ENCODE measurements at regions not wholly inside any gene's neighbourhood (a gene's known extent, or its start where the extent isn't known, plus 50 kb on each side); places are given as distances from the start of the nearest gene placed in this dataset.

GRCh38 chrX:20863649-20864048 lies 510.6 kb upstream of the CNKSR2 start:
- no peak for DNase-seq (ENCODE audit: low read depth in 2 of 2)

DNA sequence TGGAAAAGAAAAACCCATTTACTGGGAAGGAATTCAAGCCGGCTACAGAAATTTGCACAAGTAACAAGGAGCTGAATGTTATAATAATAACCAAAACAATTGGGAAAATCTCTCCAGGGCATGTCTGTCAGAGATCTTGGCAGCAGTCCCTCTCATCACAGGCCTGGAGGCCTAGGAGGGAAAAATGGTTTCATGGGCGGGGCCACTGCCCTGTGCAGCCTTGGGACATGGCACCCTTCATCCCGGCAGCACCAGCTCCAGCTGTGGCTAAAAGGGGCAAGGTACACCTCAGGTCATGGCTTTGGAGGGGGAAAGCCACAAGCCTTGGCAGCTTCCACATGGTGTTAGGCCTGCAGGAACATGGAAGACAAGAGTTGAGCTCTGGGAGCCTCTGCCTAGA lies 513.1 kb upstream of the CNKSR2 start:
- DNase-seq (ENCODE audit: low read depth in 2 of 2) = no peak

DNA sequence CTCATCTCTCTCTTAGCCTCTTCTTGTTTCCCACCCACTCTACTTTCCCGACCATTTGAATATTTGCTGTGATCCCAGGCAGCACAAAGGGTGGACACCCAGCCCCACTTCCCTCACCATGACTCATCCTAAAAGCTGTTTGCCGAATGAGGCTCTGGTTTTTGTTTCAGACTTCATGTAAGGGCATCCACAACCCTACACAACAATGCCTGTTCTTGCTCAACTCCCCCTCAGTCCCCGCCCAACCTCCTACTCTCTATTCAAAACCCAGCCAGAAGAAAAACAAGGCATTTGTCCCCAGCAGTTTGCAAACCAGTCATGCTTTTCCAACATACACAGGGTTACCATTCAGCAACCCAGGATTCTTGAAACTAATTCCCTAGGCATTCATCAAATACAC lies 516.5 kb upstream of the CNKSR2 start:
- no peak for DNase-seq (ENCODE audit: low read depth in 2 of 2)

- DNase-seq (ENCODE audit: low read depth in 2 of 2) = no peak
Observed at GRCh38 chrX:20838477-20838876, 535.7 kb upstream of the CNKSR2 start.

- no peak for DNase-seq (ENCODE audit: low read depth in 2 of 2)
Observed at GRCh38 chrX:20829665-20830491, 544.3 kb upstream of the CNKSR2 start.

DNA sequence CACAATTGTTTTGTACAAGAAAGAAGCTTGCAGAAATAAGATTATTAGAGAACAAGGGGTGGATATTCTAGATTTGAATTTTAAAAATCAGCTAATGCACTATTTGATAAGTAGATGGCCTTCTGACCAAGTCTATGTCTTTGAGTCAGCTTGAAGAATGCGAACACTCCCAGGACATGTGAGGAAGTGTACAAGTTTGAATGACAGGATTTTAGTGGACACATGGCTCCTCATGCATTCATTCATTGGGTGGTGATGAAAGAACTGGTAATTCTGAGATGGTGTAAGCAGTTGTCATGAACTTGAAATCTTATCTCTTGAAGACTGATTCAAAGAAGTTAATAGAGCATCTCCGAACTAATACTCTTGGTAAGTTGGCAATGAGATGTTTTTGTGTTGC lies 548.2 kb upstream of the CNKSR2 start:
- DNase-seq (ENCODE audit: low read depth in 2 of 2) = no peak

DNA sequence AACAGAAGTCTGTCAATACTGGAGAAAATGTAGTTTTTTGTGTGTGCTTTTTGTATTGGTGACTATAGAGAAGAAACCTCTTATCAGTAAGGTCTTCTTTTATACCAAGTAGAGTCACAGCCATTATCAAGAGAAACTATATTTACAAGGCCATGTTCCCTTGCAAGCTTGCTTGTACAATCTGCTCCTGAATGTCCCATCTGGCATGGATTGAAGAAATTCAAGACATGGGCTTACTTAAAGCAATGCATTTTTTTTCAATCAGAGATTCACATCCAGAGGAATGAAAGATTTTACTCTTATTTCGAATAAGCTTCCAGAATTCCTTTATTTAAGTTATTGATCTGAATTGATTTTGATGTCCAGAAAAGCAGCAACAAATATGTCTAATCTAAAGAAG lies 537.3 kb upstream of the RPS6KA3 start:
- DNase-seq (ENCODE audit: low read depth in 2 of 2) = no peak

DNA sequence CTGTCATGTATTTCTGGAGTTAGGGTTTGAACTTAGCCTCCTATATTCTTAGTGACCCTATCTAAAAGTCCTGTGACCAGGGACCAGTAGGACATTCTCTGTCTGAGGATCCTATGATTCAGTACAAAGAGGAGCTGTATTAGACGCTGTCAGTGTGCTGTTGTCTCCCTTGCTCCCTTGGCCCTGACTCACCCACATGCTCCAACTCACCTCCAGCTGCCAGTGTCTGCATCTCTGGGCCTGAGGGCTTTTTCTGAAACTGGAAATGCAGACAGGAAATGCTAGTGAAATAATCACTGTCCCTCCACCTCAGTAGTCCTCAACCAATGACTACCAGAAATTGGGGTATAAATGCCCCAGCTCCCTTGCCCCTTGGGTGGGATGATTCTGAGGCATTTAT lies 535.3 kb upstream of the RPS6KA3 start:
- no peak for DNase-seq (ENCODE audit: low read depth in 2 of 2)

GRCh38 chrX:20796450-20796849 lies 529.7 kb upstream of the RPS6KA3 start:
- DNase-seq (ENCODE audit: low read depth in 2 of 2) = no peak

DNA sequence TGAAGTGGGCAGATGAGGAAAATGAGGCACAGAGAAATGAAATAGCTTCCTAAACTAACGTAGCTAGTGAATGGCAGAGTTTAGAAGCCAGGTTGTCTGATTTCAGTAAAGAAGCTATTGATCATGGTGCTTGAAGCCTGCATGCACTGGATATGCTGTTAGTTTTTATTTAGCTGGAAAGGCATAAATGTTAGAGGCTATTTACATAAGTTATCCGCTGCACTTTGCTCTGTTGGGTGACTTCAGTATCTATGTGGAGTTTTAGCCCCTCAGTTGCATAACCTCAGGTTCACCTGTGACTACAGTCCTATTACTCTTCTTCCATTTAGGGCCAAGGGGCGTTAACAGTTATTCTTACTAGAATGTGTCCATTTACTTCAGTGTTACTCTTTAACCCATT lies 522.4 kb upstream of the RPS6KA3 start:
- DNase-seq (ENCODE audit: low read depth in 2 of 2) = no peak

DNA sequence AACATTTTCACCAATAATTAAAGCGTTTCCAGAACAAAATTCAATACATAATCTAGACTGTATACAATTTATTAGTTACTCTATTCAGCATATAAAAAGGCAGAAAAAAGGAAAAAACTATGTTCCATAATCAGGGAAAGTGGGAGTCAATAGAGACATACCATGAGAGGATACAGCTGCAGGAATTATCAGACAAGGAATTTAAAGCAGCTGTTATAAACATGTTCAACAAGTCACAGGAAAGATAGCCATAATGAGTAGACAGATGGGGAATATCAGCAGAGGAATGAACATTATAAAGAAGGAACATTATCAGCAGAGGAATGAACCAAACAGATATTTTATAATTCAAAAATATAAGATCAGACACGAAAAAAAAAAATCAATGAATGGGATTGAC lies 500.6 kb upstream of the RPS6KA3 start:
- no peak for DNase-seq (ENCODE audit: low read depth in 2 of 2)

DNA sequence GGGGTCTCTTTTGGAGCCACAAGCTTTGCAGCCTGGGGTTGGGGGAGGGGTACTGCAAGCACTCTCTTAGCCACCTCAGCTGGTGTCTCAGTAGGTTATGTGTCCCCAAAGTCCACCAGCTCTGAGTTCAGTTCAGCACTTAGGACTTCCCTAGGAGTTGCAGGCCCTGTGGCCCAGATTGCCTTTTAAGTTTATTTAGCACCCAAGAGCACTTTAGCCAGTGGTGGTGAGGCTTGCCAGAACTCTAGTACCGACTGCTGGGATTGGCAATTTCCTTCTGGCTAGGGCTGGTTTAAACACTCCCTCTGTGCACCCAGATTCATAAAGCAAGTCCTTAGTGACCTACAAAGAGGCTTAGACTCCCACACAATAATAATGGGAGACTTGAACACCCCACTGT lies 489.9 kb upstream of the RPS6KA3 start:
- no peak for DNase-seq (ENCODE audit: low read depth in 2 of 2)

- no peak for DNase-seq (ENCODE audit: low read depth in 2 of 2)
Observed at GRCh38 chrX:20753076-20753475, 486.4 kb upstream of the RPS6KA3 start.

- DNase-seq (ENCODE audit: low read depth in 2 of 2) = no peak
Observed at GRCh38 chrX:20746690-20747089, 480.0 kb upstream of the RPS6KA3 start.

DNA sequence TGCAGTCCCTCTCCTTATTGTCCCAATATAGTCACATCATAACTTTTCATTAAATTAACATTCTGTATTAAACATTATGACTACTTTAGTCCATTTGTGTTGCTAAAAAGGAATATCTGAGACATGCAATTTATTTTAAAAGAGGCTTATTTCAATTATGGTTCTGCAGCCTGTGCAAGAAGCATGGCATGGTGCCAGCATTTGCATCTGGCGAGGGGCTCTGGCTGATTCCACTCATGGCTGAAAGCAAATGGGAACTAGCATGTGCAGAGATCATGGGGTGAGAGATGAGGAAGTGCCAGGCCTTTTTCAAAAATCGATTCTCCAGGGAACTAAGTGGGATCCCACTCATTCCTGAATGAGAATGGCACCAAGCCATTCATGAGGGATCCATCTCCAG lies 476.3 kb upstream of the RPS6KA3 start:
- DNase-seq (ENCODE audit: low read depth in 2 of 2) = no peak

DNA sequence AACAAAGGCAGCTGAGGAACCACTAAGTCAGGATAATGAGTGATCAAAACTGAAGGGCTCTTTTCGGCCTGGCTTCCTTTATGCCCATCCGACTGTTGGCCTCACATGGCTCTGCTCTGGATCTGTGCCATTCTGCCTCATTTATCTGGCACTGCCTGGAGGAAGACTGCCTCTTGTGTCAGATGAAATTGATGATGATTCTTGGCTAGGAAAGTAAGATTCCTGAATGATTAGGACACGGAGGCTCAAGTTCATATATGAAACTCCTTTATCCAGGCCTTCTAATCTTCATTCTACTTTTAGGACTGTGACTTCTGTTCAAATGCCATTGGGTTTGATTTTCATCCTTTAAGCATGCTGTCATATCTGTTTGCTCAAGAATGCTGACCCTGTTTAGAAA lies 475.4 kb upstream of the RPS6KA3 start:
- no peak for DNase-seq (ENCODE audit: low read depth in 2 of 2)

GRCh38 chrX:20740443-20740842 lies 473.7 kb upstream of the RPS6KA3 start:
- DNase-seq (ENCODE audit: low read depth in 2 of 2) = no peak

GRCh38 chrX:20739038-20739745 lies 472.5 kb upstream of the RPS6KA3 start:
- no peak for DNase-seq (ENCODE audit: low read depth in 2 of 2)

DNA sequence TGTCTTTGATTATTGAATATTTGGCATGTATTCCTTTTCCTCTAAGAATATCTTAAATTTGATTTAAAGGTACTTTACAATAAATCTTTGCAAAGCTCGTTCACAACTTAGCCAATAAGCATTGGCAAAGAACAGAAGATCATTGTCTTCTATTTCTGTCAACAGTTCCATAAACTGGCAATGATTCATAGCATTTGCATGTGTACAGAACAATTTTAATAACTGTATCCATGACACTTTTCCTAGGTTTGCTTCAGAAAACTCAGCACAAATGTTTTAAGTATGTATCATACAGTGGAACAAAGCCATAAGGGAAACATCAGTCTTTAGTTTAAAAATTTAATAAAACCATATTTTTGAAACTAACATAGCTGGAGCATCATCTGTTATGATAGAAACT lies 462.7 kb upstream of the RPS6KA3 start:
- no peak for DNase-seq (ENCODE audit: low read depth in 2 of 2)

GRCh38 chrX:20727447-20727846 lies 460.7 kb upstream of the RPS6KA3 start:
- no peak for DNase-seq (ENCODE audit: low read depth in 2 of 2)

DNA sequence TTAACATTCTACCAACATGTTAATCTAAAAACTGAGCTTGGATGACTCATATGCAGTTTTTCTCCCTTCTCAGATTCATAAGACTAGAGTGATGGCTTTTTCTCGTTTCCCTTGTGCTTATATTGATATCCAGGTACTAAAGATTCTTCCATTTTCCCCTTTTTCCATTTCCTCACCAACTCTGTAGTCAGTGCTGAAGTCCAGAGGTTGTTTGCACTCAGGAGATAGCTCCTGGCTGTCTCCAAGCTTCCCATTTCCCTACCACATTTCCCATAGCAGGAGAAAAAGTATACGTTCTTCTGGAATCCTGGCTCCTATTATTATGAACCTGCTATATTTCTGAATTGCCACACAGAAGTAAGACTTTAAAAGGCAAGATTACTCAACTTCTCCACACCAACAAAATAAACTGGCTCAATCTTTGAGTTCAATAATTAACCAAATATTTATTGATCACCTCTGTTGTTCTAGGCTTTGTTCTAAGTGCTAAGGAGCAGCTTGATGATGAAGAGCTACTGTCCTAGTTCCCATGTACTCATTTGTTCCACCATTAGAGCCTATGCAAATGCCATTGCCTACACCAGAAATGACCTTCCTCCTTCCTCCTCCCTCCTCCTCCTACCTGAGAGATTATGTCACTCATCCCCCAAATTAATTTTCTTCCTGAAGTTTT lies 454.4 kb upstream of the RPS6KA3 start:
- DNase-seq (ENCODE audit: low read depth in 2 of 2) = no peak

DNA sequence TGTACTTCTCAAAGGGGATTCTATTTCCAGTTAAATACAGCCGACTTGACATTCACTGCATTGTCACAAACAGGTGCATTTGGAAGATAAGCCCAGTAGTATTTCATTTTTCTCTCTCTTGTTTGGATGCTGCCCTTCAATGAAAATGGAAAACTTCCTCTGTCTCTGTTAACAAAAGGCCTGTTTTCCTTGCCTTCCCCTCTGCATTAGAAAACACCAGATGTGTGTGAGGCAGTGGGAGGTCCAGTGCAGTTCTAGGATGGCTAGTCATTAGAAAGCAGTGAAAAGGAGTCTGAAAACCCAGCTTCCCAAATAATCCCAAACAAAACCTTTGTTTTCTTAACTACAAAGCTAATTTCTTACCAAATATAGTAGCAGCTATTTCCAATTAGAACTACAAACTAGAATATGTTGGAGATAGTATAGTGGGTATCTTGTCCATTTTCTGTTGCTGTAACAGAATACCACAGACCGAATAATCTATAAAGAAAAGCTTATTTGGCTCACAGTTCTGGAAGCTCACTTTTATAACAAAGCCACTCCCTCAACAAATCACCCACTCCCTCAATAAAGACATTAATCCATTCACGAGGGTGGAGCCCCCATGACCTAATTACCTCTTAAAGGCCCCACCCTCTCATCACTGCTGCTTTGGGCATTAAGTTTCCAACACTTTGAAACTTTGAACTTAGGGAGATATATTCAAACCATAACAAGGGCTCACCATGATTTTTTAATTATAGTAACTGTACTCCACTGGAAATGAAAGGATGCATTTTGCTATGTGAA lies 452.1 kb upstream of the RPS6KA3 start:
- no peak for DNase-seq (ENCODE audit: low read depth in 2 of 2)

Measured in stimulated activated CD8-positive, alpha-beta memory T cell treated with anti-CD3 and anti-CD28 coated beads, Interleukin-15, amount 100 ng/mL, for 48 hours (primary cell).